ENCODE measurements at regions not wholly inside any gene's neighbourhood (a gene's known extent, or its start where the extent isn't known, plus 50 kb on each side); places are given as distances from the start of the nearest gene placed in this dataset.

DNA sequence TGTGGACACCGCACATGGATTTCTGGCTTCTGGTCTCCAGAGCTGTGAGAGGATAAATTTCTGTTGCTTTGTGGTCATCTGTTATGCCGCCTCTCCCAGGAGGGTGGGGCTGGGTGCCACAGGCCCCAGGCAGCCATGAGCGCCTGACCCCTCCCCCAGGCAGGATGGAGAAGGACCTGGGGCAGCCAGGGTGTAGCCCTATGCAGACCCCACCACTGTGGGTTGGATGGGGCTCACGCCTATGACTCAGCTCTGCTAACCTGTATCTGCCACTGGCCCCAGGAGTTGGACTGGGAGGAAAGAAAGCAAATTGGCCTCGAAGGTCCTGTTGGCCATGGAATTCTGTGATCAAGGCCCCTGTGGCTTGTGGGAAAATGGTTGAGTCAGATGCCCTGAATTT is 1351.1 kb downstream of the BRD1 start:
- FAIRE-seq (no peak), DNase-seq (ENCODE audit: low spot score) (no peak)

DNA sequence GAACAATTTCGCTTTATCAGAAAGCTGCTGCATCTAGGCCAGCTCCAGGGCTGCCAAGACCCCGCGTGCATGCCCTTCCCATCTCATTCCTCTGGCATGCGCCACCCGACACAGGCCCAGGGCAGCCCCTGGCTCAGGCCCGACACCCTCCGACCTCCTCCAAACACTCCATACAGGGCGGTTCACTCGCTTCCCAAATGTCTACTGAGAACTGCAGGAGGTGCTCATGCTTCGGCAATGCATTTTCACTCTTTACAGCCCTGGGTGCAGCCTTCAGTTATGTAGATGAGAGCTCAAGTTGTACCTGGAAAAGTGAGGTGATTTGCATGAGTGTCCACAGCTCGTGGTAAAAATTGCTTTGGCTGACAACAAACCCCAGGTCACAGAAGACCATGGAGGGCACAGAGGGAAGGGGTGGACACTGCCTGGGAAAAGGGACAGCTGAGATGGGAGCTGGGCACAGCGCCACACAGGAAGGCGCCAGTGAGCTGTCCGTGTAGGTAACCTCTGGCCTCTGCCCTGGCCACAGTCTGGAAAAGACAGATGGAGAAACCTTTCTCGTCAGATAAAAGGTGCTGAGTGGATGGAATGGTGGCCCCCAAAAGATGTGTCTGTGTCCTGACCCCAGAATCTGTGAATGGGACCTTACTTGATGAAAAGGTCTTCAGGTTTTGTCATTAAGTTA is 1351.9 kb downstream of the BRD1 start:
- FAIRE-seq (no peak), DNase-seq (ENCODE audit: low spot score) (no peak)

DNA sequence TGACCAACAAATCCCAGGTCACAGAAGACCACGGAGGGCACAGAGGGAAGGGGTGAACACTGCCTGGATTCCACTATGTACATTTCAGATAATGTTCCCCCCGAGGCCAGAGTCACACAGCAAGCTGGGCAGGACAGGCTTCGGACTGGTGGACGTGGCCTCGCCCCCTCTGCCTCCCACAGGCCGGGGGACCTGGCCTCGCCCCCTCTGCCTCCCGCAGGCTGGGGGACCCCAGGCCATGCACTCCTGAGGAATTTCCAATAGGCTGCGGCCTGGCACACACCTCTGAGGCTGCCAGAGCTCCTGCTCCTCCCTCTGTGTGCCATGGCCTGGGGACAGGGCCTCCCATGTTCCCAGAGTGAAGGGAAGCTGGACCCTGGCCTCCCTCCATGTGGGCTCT is 1352.8 kb downstream of the BRD1 start:
- FAIRE-seq (no peak), DNase-seq (ENCODE audit: low spot score) (no peak)

DNA sequence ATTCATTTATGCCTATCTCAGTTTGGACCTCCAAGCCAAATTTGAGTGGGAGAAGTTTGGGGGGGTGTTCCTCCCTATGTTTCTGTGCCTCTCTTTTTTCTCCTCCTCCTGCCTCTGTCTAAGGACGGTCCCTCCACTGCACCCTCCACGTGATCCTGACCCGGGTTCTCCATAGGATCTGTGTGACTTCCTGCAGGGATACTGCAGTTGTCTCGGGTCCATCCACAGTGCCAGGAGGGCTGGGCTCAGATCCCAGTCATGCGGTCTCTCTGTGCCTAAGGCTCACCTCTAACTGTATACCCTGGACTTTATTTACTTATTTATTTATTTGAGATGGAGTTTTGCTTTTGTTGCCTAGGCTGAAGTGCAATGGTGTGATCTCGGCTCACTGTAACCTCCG is 1354.5 kb downstream of the BRD1 start:
- DNase-seq (ENCODE audit: low spot score) (no peak), FAIRE-seq (no peak)

DNA sequence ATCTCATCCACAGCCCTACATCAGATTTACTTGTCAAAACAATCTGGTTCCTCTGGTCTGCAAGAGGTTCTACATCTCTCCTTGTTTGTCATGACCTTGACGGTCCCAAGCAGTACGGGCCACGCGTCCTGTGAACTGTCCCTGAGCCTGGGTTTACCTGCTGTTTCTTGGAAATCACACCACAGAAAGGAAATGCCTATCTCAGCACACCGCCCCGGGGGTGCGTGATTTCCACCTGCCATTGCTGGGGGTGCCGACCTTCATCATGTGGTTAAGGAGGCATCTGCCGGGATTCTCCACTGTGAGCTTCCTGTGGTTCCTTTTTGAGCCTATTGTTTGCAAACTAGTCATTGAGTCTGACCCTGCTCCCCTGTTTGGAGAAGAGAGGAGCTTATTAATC is 1363.4 kb downstream of the BRD1 start:
- DNase-seq (ENCODE audit: low spot score) (no peak), FAIRE-seq (no peak)

DNA sequence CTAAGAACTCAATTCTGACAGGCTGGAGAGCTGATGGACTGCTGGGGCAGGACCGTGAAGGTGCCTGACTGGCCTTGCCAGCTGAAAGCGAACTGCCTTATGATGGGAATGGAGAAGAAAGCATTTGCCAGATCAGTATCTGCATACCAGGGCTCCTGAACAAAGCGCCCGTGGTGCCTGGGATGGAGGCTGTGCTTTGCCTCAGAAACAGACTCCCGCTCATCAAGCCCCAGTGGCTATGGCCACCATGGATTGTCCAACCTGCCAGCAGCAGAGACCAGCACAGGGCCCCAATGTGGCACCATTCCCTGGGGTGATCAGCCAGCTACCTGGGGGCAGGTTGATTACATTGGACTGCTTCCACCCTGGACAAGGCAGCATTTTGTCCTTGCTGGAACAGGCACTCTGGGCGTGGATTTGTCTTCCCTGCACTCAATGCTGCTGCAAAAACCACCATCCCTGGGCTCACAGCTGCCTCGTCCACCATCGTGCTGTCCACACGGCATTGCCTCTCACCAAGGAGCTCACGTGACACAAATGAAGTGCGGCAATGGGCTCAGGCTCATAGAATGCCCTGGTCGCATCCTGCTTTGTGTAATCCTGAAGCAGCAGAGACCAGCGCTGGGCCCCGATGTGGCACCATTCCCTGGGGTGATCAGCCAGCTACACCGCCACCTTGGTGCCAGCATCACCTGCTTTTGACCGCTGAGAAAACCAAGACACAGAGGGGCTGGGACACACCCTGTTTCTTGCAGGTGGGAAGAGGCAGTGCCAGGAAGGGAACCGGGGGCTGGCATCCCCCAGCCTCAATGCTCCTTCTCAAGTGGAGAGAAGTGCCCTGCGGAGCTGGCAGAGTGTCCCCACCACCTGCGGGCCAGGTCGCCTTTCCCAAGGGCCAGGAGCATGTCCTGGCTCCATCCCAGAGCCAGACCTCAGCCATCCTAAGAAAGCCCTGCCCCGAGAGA is 1367.5 kb downstream of the BRD1 start:
- DNase-seq (ENCODE audit: low spot score) (no peak), FAIRE-seq (no peak)

DNA sequence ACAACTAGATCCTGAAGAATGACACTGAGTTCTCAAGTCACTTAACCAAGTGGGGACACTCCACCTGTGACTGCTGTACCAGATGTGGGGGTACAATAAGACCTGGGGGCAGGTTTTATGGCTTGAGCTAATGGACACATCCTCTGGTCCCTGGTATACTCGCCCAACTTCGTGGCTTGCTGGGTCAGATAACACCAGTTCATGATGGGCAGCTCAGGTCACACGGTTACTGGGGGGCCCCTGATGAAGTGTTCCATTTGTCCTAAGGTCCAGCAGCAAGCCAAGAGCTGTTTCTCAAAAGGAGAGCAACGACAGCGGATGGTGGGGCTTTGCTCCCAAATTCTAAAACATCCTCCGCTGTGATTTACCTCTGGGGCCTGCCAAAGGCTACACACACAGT is 1368.4 kb downstream of the BRD1 start:
- no peak for FAIRE-seq

DNA sequence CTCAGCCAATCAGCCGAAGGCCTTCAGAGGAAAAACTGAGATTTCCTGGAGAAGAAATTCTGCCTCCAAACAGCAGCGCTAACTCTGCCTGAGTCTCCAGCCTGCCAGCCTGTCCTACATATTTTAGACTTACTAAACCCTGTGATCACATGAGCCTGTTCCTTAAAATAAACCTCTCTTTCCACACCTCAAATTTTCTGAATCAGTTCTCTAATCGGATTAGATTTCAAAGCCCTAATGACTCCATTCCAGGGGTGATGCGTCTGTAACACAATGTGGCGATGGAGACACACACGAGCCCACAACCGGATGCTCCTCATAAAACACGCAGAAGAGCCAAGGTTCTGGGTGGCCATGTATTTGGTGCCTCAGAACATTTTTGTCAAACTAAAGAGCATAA is 1371.2 kb downstream of the BRD1 start:
- FAIRE-seq (no peak), DNase-seq (ENCODE audit: low spot score) (no peak)

More for the DNA sequence above, 1368.4 kb downstream of the BRD1 start:
- DNase-seq (ENCODE audit: low spot score): no peak

DNA sequence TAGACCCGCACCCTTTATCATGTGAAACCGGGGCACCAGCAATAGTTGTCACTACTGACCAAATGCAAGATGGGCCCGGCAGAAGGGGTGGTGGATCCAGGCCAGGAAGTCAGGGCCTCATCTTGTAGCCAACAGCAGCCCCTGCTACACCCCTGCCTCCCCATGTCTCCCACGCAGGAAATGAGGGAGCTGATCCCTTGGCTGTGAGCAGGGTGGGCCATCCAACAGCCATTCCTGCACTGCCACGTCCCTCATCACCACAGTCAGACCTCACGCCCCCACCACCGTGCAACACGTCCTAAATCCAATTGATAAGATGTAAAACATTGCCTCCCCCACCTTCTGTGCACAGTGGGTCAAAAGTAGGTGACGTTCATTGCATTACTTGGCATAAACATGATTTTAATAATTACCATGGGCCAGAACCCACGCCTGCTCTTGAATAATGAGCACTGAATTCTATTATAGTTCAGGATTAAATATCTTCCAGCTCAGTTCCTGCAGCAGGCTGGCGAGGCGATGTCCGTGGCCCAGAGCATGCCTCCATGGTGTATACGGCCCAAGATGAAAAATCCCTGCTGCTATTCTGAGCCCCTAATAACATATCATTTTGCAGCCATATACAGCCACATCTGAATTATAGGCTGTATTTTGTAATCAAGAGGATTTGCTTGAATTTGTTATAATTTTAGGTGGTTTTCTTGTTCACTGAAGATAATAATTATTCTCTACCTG is 1373.8 kb downstream of the BRD1 start:
- FAIRE-seq: no peak
- DNase-seq (ENCODE audit: low spot score): no peak

DNA sequence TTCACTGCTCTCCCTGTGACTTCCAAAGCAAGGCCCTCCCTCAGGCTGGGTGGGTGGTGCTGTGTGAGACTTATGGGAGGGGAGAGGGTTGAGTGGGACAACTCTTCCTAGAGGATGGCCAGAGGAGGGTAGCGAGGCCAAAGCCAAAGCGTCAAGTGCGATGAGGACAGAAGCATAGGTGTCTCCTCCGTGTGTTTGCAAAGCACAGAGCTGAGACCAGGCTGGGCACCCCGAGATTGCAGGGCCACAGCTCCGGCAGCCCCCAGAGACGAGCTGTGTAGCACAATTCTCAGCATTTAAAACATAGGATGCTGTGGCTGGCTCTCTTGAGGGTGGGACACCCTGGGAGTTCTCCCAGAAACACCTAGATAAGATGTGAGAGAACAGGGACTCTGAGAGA is 1374.5 kb downstream of the BRD1 start:
- DNase-seq (ENCODE audit: low spot score) (no peak), FAIRE-seq (no peak)

DNA sequence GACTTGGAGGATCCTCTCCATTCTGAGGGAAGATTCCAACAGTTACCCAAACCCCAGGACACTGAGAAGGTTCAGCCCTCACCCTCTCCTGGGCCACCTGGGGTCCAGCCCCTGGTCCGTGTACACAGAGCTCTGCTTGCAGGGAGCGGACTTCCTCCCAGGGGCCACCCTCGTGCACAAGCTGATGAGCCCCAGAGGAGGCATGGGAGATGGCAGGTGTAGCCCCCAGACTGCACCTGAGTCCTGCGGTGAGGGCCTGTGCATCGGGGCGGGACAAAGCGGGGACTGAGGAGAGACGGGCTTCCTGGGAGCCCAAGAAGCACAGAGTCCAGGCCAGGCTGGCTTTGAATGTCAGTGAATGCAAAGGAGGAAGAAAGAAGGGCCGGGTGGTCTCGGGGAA is 1374.9 kb downstream of the BRD1 start:
- no peak for FAIRE-seq
- no peak for DNase-seq (ENCODE audit: low spot score)

DNA sequence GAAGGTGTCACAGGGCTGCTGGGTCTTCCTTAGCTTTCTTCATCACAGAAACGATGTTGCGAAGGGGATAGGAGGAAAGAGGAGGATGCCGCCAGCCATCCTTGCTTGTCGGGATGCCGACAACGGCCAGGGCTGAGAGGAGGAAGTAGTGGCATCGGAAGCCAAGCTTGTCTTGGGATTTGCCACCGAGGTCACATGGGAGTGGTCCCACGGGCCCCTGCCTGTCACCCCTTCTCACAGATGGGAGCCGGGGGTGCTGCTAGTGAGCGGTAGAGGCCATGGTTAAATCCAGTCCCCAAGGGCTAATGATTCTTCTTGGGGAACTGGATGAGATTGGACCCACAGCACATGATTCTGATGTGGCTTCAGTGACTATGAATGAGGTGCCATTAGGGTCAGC is 1375.8 kb downstream of the BRD1 start:
- DNase-seq (ENCODE audit: low spot score): no peak
- no peak for FAIRE-seq

DNA sequence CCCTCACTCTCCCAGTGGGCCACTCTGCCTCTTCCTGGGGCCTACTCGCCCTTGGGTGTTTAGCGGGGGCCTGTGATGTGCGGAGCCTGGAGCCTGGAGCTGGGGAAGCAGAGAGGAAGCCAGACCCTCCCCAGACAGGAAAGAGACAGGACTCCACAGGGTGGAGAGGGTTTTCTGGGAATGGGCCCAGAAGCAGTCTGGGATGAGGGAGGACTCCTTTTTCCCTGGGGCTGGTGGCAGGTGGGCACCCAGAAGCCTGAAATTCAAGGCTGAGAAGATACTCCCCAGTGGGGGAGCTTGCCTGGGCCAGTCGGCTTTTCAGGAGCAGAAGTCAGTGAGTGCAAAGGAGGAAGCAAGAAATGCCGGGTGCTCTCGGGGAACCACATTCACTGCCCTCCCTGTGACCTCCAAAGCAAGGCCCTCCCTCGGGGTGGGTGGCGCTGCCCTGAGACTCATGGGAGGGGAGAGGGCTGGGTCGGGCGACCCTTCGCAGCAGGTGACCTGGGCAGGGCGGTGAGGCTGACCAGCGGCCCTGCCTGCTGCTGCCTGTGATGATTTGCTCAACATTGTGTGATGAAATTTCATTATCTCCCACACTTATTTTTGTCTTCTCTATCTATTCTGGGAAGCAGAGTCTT is 1377.4 kb downstream of the BRD1 start:
- DNase-seq (ENCODE audit: low spot score) (no peak), FAIRE-seq (no peak)

DNA sequence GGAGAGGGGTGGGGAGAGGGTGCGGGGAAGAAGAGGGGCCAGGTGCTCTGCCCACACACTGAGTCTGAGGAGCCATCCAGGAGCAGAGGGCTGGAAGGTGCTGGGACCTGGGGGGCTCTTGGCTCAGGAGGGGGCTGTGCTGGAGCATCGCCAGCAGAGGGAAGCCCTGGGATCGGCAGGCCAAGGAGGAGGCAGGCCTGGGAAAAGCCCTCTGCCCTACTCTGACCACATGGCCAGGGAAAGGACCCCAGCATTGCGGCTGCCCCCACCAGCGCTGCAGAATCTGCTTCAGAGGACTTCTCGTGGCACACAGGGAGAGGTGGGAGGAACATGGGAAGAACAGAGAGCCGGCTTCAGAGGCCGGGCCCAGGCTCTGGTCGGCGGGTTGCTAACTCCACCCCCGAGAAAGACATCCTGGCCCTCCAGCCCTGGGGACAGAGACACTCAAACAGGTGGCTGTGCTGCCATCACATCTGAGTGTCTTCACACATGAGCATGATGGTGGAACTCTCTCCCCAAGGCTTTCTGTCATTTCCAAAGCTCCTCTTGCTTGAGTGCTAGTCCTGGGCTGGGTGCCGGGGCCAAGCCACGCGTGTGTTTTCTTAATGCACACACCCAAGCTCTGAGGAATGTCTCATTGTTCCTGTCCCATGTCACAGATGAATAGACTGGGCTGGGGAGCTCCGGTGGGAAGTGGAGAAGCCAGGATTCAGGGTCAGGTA is 1378.0 kb downstream of the BRD1 start:
- DNase-seq (ENCODE audit: low spot score) (no peak), FAIRE-seq (no peak)

DNA sequence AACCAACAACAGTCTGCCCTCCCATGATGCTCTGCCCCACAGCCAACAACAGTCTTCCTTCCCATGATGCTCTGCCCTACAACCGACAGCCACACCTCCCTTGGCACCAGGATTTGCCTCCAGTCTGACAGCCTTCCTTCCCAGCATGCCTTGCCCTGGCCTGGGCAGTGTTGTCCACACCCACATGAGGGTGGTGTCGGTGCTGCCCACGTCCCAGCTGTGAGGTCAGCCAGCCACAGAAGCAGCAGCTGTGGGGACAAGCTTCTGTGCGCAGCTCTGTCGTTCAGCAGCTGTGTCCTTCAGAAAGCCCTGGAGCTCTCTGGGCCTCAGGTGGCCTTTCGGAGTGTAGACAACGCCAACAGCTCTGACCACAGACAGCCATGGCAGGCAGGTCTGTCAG is 1378.9 kb downstream of the BRD1 start:
- no peak for FAIRE-seq
- DNase-seq (ENCODE audit: low spot score): no peak

DNA sequence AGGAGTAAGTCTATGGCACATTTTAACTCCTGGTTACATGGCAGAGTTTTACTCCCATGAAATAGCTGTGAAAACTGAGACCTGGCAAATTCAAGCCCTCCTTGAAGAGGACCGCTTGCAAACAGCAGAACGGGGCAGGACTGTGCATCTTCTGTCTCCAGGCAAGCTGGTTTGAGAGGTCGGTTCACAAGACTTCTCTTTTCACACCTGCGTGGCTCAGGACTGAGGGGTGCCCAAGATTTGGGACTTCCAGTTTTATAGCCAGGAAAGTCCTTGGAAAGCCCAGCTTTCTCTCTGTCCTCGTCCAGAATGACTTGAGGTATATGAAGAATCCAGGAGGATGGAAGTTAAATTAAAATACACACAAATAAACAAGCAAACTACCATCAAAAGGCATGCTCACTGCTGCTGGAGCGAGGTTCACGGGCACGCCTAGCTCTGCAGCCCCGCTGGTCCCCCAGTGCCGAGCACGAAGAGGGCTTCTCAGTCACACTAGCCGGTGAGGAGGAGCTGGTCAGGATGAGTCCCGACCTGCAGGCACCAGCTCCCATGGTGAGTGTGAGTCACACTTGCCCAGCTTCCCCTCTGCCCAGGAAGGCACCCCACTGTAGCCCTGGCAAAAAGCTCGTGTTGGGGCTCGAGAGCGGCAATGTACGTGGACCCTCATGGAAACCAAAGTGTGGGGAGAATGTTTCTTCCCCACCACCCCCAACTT is 1382.4 kb downstream of the BRD1 start:
- DNase-seq (ENCODE audit: low spot score) (no peak), FAIRE-seq (no peak)

DNA sequence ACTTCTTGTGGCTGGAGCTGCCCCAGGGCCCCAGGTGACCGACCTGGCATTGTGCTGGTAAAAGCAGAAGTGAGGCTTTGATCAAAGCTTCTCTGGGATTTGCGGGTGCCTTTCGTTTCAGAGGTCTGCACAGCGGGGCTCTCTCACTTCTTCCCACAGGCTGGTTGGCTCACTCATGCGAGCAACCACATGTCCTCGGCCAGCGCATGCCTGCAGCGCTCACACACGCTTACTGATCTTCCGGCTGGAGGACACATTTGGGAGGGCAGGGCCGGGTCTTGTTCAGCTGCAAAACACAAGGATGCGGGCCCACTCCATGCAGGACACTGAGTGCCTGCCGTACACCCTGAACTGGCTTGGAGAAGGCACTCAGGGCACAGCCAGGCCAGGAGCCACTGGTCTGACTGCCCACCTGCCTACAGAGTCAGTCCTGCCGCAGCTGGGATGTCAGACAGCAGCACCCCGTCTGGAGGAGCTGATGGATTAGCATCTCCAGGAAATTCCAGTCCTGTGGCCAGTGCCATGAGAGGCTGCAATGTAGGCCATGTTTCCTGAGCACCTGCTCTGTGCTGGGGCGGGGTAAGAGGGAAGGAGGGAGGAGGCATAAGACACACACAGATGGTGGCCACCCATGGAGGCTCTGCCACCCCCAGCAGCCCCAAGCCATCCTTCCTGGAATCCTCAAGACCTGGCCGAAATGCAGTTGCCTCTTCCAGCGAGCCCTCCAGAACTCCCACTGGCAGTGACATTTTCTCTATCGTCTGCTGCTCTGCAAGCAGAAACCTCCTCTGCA is 1383.2 kb downstream of the BRD1 start:
- DNase-seq (ENCODE audit: low spot score) (peak; percentile 11), FAIRE-seq (no peak)

DNA sequence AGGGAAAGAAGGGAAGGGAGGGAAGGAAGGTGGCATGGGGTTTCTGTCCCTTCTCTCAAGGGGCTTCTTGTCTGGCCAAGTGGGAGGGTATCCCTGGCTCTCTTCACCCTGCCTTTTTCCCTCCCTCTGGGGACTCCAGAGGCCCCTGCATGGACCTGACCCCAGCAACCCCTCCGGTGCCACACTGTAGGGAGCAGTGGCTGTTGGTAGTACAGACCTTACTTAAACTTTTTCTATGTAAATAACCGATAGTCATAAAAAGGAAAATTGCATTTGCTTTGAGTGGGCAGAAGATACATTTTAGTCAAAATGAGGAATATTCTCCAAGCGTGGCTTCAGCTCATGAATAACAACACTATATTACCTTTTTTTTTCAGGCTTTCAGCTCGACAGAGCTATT is 1384.0 kb downstream of the BRD1 start:
- no peak for DNase-seq (ENCODE audit: low spot score)
- FAIRE-seq: no peak

DNA sequence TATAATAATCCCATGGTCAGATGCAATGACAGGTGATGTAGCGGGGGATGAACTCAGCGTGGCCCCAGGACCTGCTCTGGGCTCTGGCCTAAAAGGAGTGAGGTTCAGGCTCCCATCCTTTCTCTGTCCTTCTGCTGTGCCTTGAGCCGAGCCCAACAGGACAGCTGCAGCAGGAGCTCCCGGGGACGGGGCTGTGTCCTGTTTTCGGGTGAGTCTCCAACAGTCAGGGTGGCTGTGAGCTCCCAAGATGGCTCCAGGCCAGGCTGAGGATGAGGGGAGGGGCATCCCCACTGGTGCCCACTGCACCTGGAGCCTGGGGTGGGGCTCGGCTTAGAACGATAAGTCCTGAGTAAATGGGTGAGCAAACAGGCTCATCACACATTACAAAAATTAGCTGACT is 1385.0 kb downstream of the BRD1 start:
- no peak for DNase-seq (ENCODE audit: low spot score)
- no peak for FAIRE-seq

DNA sequence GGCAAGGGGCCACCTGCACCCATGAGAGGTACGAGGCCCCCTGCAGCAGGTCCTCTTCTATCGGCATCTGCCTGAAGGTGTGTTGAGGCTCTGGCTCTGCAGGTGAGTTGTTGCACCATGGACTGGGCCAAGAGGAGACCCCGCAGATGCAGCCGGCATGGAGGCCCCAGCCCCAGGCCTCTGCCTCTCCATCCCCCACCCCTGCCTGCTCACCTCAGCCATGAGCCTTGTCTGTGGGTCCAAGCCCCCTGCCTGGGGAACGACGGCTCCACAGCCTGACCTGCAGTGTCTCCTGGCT is 1386.2 kb downstream of the BRD1 start:
- FAIRE-seq (no peak), DNase-seq (ENCODE audit: low spot score) (no peak)

Data from RCC 7860 (cell line).